GM21367 (cell line): ENCODE measurements at regions not wholly inside any gene's neighbourhood (a gene's known extent, or its start where the extent isn't known, plus 50 kb on each side); places are given as distances from the start of the nearest gene placed in this dataset.
"Not testable (repeated sequence)": the region's sequence is repeated elsewhere in the genome, so short reads cannot be mapped to it uniquely, and the experiment has no call there.

Source experiments
- ATAC-seq: cut with Tn5 transposase; IDR thresholded peaks from one replicate; pipeline ENCODE4 v1.9.1; 2021; ENCODE audit not compliant: unreplicated experiment

- no peak for ATAC-seq
Measured at GRCh38 chr3:24683090-24683489, 188.4 kb upstream of the THRB start.

GRCh38 chr3:24683633-24684384 lies 189.2 kb upstream of the THRB start:
- ATAC-seq, result no peak

GRCh38 chr3:24684506-24685023 lies 189.9 kb upstream of the THRB start:
- no peak for ATAC-seq

- peak; percentile 54 for ATAC-seq
Measured at GRCh38 chr3:24686808-24687207, 192.2 kb upstream of the THRB start.

- no peak for ATAC-seq
Measured at GRCh38 chr3:24687671-24688070, 193.0 kb upstream of the THRB start.

GRCh38 chr3:24688446-24689148 lies 193.9 kb upstream of the THRB start:
- no peak for ATAC-seq

- ATAC-seq, result no peak
Measured at GRCh38 chr3:24689353-24689752, 194.7 kb upstream of the THRB start.

GRCh38 chr3:24690777-24691176 lies 196.1 kb upstream of the THRB start:
- ATAC-seq, result no peak

GRCh38 chr3:24699078-24699477 lies 204.4 kb upstream of the THRB start:
- ATAC-seq, result not testable (repeated sequence)

- ATAC-seq, result no peak
Measured at GRCh38 chr3:24704496-24704895, 209.8 kb upstream of the THRB start.

- no peak for ATAC-seq
Measured at GRCh38 chr3:24707936-24708335, 213.3 kb upstream of the THRB start.

- ATAC-seq, result no peak
Measured at GRCh38 chr3:24709956-24710355, 215.3 kb upstream of the THRB start.

- no peak for ATAC-seq
Measured at GRCh38 chr3:24713516-24713915, 218.9 kb upstream of the THRB start.

GRCh38 chr3:24714436-24714835 lies 219.8 kb upstream of the THRB start:
- no peak for ATAC-seq

GRCh38 chr3:24715171-24715792 lies 220.6 kb upstream of the THRB start:
- ATAC-seq, result no peak

- ATAC-seq, result no peak
Measured at GRCh38 chr3:24722087-24722486, 227.4 kb upstream of the THRB start.

GRCh38 chr3:24725514-24726255 lies 231.0 kb upstream of the THRB start:
- ATAC-seq, result no peak

- ATAC-seq, result no peak
Measured at GRCh38 chr3:24726423-24726822, 231.8 kb upstream of the THRB start.

- ATAC-seq, result no peak
Measured at GRCh38 chr3:24730173-24730572, 235.5 kb upstream of the THRB start.

- no peak for ATAC-seq
Measured at GRCh38 chr3:24734019-24734418, 239.4 kb upstream of the THRB start.

GRCh38 chr3:24736701-24737100 lies 242.1 kb upstream of the THRB start:
- ATAC-seq, result no peak
